ENCODE measurements at regions not wholly inside any gene's neighbourhood (a gene's known extent, or its start where the extent isn't known, plus 50 kb on each side); places are given as distances from the start of the nearest gene placed in this dataset.
"Not testable (repeated sequence)": the region's sequence is repeated elsewhere in the genome, so short reads cannot be mapped to it uniquely, and the experiment has no call there.

DNA sequence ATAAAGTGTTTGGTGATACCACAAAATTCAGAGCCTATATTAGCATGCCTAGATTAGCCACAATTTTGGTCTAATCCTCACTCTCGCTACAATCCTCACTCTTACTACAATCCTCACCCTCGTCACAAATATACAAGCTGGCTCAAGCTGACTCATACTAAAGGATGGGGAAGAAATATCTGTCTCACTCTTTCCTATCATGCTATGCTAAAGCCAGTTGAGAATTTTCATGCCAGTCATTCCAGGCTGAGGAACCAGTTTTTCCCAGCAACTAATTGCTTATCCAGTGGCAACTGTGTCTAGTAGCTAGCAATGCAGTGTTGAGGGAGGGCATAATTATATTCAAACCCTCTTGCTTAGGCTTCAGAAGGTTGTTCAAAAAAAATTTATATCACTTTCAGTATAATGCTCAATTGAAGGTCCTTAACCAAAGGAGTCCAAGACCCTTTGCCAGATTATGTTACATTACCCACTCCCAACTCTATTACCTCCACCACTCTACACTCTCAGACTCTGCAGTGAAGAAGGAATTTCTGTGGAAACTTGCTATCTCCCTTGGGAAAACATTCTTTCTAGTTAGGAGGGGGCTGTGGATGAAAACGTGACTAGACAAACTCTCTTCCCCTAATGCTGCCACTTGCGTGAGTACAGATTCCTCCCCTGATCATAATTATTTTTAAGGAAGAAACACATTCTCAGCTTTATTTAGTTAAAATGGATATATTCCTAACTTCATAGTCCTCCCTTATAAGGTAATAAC, 810.3 kb upstream of the ACO1 start:
- DNase-seq: no peak

DNA sequence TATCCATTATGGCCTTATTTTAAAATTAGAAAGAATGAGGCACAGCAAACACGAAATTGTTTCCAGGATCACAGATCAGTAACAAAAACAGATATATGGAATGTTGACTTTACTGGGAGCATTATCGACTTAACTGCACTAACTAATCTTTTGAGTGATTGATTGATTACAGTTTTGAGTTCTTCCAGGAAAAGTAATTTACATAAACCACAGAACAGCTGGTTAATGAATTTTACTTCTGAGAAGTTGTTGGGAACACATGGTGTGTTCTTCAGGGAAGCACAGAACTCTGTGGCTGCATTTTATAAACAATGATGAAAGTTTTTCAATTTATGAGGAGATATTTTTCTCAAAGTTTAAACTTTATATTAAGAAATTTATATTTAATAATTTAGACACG, 802.4 kb upstream of the ACO1 start:
- no peak for DNase-seq

DNA sequence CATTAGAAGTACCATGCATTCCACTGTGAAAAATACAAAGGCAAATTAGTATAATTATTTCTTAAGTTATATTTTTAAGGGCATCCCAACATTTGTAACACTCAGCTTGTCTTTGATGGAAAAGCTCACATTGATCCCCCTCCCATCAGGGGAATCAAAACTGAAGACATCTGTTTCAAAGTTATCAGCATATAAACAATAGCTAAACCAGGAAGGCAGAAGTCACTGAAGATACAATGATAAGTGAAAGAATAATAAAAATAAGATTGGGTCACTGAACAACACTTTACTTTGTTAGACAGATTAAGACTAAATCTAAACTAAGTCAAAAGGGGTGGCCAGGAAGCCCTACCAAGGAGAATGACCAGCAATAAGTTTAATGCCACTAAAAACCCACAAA, 801.9 kb upstream of the ACO1 start:
- no peak for DNase-seq

DNA sequence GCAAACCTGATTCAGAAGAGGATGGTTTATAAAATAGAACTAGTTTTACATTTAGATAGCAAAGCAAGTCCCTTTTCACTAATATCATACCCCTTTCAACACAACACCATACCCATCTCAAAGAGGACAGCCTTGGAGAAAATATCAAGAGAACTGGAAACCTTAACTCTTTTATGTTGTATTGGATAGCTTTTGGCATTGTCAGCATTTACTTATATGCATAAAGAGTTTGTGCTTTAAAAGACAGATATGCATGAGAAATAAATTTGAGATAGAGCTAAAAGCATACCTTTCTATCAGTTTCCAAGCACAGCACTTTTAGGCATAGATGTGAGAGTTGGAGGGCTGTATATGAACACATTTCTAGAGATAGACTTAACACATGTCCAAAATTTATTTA, 799.3 kb upstream of the ACO1 start:
- no peak for DNase-seq

DNA sequence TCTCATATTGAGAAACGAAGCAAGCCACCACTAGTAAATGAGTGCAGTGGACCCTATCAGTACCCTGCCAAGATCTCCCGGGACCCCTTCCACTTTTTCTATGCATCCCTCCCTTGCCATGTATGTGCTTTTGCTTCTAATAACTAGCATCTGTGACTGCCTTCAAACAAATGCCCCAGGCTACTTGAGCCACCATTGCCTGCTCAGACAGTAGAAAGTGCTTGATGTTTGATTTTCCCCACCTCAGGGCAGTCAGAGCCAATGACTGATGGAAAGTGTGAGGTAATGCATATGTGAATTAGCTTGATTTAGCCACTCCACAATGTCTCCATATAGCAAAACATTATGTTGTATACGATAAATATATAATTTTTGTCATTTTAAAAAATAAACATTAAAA, 797.3 kb upstream of the ACO1 start:
- no peak for DNase-seq

DNA sequence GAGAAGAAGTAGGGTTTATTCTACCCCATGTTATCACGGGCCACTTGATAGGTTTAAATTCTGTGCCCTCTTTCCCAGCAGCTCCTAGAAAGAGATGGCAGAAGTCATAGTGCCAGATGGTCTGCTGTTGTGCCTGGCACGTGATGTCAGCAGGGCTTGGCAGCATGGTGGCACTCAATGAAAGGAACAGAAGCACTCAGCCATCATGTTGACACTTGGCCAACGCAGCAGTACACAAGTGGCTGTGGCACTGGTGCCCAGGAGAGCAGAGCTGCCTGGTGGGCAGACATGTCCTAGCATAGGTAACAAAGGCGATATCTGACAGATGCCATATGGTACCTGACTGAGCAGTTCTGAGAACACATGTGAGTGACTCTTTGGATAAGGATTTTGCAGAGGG, 796.4 kb upstream of the ACO1 start:
- DNase-seq: no peak

DNA sequence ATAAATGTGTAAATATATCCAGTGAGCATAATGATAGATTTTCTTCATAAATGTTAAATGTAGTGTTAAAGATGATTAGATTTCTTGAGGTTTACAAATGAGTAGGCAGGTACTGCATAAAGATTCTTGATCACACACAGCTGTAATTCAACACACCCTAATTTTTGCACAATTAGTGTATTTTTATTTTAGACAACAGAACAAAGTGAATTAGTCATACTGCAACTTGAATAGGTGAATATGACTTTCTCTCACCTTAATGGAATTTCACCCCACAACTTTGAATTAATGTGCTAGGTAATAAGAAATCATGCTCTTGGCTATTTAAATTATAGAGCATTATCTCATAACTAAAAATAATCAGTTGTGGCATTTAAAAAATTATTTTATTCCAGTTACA, 795.7 kb upstream of the ACO1 start:
- no peak for DNase-seq

DNA sequence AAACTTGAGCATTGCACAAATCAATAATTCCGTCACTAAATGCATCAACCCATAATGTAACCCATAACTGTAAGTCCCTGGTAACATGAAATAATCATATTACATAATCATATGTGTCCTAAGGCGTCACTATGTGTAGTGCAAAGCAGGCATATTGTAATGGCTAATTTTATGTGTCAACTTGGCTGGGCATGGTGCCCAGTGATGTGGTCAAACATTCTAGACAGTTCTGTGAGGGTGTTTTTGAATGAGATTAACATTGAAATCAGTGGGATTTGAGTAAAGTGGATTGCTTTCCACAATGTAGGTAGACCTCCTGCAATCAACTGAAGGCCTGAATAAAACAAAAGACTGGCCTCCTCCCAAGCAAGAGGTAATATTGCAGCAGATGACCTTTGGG, 794.4 kb upstream of the ACO1 start:
- no peak for DNase-seq

DNA sequence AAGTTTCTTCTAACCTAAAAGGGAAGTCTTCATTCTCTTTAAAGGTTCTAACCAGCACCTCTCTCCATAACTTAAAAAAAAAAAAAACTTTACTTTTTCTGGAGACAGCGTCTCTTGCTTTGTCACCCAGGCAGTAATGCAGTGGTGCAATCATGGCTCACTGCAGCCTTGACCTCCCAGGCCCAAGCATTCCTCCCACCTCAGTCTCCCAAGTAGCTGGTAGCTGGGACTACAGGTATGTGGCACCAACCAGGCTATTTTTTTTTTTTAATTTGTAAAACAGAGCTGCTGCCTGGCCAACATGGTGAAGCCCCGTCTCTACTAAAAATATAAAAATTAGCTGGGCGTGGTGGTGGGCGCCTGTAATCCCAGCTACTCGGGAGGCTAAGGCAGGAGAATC, 787.4 kb upstream of the ACO1 start:
- not testable (repeated sequence) for DNase-seq

DNA sequence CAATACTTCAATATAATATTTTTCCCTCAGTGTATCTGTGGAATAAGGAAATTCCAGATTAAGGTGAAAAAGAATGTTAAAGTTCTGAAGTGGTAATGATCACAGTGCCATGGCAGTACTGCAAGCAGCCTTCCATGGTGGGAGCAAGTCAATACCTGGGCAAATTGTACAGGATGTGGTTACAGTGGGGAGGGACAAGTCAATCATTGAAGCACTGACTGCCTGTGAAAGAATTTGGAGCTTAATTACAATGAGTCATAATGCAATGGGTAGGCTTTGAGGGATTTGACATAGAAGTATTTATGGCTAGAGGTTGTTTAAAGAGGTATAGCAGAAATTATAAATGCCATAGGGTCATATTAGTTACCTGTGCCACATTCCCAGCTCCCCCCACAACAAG, 786.5 kb upstream of the ACO1 start:
- DNase-seq: no peak

DNA sequence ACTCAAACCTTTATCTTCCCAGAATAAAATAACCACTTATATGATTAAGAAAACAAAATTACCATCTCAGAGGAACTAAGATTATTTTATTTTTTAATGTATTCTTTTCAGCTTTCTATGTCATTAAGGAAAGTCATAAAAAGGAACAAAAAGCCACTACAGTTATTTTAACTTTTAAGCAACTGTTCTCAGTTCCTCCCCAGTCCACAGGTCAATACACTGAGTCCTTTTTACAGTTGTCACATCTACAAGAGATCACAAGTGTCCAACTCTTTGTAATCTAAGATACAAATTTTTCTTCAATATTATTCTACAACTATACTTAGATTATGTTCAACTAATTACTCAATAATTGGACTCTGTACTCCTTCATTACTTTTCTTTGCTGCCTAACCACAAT, 782.8 kb upstream of the ACO1 start:
- DNase-seq: no peak

DNA sequence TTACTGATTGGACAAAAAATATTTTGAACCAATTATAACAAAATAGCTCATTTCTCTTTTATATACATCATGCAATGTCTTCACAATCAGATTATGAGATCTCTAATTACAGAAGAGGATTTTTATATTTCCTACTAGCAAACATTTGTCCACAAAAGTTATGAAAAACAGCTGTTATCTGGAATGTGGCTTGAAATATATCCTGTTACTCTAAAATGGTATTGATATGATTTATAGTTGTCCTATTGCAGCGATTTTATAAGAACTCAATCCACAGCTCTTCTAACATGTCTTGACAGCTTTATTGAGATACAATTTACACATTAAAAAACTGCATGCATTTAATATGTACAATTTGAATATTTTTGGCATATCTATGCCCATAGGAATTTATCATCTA, 779.9 kb upstream of the ACO1 start:
- no peak for DNase-seq

DNA sequence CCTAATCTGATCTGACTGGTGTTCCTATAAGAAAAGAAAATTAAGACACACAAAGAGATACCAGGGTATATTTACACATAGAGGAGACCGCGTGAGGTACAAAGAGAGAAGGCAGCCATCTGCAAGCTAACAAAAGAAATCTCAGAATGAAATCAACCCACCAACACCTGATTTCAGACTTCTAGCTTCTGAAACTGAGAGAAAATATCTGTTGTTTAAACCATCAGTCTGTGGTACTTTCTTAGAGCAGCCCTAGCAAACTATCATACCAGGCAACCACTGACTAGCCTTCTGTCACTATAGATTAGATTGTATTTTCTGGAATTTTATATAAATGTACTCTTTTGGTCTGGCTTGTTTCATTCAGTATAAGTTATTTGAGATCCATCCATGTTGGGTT, 779.3 kb upstream of the ACO1 start:
- DNase-seq: no peak

DNA sequence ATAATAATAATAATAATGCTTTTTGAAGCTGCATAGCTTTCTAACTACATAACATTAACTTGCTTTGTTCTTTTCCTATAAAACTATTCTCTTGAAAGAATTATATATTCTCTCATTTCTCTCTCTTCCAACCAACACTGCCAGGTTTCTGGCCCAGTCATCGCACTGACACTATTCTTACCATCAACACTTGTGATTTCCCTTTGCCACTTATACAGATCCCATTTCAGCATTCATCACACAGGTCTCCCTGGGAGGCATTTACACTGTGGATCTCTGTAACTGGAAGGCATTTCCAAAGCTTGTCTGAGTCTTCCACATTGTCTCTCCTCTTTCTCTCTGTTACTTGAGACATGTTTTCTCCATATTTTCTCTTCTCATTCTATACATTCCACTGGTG, 777.8 kb upstream of the ACO1 start:
- no peak for DNase-seq

DNA sequence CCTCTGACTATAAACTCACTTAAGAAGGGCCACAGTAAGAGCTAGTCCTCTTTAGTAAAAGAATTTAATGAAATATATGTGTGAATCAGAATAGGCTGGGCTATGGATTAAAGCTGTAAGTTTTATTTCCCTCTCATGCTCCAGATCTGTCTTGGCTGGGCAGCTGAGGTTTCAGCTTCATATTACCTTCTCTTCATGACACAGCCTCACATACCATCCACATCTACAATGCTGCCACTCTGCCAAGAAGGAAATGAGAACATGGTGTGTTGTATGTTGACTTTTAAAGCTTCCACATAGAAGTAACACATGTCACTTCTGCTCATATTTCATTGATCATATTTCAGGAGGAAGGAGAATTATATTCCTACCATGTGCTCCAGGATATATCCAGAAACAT, 776.0 kb upstream of the ACO1 start:
- no peak for DNase-seq

DNA sequence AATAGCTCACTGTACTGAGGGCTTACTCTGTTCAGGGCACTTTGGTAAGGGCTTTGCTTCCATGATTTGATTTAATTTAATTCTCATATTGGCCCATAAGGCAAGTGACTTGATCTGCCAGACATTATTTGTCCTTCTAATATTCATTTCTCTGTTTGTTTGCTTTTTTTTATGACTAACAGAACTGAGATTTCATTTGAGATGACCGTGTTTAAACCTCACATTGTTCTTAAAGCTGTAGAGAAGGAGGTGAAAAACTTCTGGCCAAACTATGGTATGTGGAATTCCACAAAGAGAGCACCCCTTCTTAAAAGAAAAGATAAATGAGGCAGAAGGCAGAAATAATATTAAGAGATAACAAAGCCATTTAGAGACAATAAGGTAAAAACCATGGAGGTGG, 775.6 kb upstream of the ACO1 start:
- no peak for DNase-seq

DNA sequence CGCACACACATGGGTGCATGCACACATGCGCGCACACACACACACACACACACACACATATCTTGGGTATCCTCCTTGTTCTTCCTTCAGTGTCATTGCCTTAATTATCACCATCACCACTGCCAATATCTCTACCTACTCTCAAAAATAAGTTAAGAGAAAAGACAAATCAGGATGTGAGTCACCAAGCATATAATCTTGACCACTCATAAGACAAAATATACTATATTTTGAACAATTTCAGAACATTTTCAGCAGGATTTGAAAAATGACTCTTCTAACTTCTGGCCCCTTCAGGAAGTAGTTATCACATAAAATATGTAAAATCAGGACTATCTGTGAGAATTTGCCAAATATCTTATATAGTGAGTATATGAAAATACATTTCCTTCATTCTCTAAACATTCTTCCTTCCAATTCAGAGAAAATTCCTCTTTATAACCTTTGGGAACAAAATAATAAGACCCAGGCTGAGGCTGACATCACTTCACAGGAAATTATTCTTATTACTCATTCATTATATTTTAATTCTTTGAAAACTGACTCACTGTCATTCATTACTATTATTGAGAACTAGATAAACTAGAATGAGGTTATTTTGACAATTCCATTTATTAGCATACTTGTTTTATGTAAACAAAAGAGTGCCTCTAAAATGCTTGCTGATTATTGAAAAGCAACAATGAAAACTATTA, 772.0 kb upstream of the ACO1 start:
- no peak for DNase-seq

DNA sequence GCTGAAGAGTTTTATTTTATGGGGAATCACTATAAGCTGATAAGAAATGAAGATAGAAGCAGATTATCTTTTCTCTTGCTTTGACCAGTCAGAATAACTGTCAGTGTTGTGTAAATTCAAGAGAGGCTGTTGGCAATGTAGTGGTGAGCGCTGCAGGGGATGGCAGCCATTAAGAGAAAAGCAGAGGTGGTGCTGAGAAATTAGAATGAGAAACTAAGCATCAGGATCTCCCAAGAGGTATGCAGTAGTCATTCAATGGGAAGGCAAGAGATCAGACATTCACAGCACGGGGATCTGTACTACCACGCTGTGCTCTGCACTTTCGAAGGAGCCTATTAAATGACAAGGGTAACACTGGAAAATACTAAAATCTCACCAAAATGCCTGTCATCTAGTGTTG, 768.5 kb upstream of the ACO1 start:
- no peak for DNase-seq

DNA sequence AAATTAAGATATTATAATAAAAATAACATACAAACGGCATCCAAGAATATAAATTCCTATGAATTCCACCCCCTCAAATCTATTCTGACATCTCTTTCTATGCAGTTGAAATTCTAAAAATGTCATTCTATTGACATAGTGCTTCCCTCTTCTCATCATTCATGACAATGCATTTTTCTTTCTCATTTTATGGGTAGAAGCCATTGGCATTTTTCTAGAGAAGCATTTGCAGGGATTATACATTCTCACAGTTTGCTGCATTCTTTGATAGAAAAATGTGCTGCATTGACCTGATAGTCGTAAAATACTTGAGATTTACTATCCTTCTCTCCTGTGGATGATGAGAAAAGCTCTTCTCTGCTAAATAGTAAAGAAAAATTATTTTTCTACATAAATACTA, 760.9 kb upstream of the ACO1 start:
- DNase-seq: no peak

DNA sequence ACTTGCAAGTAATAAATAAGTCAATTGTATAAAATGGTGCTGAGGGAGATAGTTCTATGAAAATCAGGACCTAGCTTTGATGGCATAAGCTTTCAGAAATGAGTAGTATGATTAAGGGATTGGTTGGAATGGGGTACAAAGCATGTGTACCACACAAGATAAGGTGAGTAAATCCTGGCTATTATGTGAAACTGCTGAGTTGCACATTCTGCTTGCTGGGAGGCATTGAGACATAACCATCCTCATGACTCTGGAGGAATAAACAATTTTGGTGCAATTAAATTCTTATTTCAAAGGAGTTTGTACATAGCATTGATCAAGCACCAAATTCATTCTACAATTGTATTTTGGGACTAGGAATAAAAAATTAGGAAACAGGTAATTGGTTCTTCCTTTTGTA, 755.2 kb upstream of the ACO1 start:
- DNase-seq: no peak

DNA sequence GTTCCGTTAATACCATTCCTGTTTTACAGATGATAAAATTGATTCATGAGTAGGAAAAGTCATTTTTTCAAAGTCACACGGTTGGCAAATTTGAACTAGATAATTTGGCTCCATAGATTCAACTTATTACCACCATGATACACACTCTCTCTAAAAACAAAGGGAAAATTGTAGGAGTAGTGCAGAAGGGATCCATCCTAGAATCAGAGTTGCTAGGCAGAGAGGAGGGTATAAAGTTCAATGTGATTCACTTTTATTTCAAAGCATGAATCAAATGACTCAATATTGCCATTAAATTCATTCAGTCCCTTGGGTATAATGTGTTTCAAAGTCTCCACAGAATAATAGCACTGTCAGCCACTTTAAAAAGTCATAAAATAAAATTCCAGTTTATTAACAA, 747.2 kb upstream of the ACO1 start:
- DNase-seq: no peak

DNA sequence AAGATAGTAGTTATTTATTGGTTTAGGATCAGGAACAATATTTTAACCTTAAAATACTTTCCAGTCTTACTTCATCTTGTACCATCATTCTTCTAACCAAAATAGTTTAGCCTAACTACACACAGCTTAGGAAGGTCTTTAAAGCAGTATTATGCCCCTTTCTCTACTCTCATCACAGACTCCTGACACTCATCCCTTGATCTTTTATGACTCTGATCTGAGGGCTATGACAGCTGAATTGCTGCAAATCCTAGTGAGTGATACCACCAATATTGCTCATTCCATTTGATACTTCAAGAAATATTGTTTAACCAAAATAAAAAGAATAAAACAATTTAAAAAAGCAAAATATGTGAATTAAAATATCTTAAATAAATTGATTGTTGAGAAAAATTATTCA, 746.6 kb upstream of the ACO1 start:
- DNase-seq: no peak

DNA sequence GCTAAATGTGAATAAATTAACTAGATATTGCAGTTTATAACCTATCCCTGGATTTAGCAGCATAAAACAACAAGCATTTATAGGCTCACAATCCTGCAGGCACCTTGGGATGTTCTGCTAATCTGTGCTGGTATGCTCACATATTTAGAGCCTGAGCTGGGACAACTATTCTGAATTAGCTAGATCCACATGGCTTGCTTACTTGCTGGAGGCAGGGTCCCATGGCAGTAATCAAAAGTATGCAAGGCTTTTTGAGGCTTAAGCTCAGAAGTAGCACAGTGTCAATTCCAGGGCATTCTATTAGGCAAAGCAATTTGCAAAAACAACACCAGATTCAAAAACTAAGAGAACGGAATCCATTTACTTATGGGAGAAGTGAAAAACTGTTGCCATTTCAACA, 745.0 kb upstream of the ACO1 start:
- no peak for DNase-seq

DNA sequence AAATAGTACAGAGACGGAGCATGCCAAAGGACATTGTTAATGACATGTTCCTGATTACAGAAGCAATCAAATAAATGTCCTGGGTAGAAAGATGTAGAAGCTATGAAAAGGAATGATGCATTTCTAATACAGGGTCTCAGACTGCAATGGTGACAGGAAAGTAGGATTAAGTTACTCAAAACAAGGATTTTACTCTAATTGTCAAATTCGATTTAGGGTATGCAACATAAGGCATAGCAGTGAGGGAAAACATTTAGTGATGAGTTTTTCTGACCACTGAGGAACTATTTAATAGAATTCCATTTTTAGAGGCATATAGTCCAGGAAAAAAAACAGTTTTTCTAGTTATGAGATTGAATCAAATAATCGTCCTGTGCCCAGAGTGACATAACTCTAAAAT, 715.1 kb upstream of the ACO1 start:
- no peak for DNase-seq

DNA sequence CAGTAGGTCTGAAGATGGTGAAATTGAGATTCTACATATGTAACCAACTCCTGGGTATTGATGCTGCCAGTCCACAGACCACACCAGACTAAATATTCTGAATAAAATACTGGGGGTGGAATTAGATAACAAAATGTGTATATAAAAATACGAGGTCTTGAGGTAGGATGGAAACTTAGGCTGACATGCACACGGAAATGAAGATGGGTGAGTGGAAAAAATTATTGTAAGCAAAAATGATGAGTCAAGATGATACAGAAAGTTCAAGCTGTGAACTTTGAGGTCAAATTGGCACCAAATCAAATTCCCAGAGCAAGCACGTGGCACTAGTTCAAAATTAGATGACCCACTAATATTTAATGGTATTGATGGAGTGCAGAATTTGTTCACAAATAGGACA, 713.4 kb upstream of the ACO1 start:
- no peak for DNase-seq

Measured in CD4-positive, alpha-beta T cell treated with Interferon gamma for 1 hour (primary cell).